HG03354 (cell line): ENCODE measurements at regions not wholly inside any gene's neighbourhood (a gene's known extent, or its start where the extent isn't known, plus 50 kb on each side); places are given as distances from the start of the nearest gene placed in this dataset.

Experiments used
- ATAC-seq: cut with Tn5 transposase; IDR thresholded peaks from one replicate; pipeline ENCODE4 v1.9.1; 2021; ENCODE audit warnings: mild to moderate bottlenecking; ENCODE audit not compliant: unreplicated experiment, poor library complexity, severe bottlenecking

- ATAC-seq, result no peak
Measured at GRCh38 chr7:124443762-124444161, 321.8 kb downstream of the GPR37 start.

- no peak for ATAC-seq
Measured at GRCh38 chr7:124440081-124440480, 325.5 kb downstream of the GPR37 start.

DNA sequence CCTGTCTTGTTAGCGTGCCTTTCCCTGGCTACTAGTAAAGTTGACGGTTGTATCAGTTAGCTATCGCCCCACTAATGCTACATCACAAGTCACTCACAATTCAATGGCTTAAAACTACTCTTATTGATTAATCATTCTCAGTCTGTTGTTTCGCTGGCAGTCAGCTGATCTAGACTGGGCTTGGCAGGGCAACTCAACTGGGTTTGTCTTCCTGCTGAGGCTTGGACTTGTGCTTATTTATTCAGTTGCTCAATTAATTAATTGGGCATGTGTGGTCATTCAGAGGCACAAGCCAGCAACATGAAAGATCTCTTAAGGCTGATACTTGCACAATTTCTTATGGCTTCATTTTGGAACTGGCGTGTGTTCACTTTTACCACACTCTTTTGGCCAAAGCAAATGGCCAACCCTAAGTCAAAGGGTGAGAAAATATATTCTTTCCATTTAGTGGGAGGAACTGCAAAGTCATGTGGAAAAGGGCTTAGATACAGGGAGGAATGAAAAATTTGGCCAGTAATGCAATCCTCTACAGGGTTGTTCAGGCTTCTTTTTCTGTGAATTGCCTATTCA, 333.5 kb downstream of the GPR37 start:
- no peak for ATAC-seq

DNA sequence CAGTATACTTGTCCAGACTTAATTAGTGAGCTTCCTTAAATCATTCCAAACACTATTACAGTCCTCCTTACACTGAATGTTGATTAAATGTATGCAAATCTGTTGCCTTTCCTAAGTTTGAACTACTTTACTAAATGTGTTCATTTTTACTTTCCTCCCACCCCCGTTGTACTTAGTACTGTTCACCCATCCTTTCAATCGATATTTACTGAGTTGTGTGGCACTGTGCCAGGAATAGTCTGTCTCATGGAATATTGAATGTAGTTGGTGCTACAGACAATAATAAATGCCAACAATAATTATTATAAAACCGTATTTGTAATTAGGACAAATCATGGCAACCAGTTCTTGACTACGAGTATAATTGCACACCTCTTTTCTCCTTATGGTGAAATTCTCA, 335.7 kb downstream of the GPR37 start:
- ATAC-seq, result no peak

DNA sequence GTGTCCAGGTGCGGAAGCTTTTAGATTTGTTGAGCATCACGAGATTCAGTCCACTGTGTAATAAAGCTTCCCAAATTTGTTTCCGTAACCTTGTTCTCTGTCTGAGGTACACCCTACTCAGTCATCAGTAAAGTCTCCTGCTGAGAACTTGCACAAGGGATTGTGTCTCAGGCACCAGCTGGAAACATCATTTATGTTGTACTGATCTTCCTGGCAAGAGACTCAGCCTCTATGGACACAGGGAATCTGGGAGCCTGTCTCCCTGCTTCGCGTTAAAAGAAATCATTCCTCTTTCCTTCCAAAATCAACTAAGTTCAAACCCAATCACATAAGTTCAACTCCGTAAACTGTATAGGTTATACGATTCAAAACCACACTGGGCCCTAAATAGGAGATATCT, 336.8 kb downstream of the GPR37 start:
- no peak for ATAC-seq

- no peak for ATAC-seq
Measured at GRCh38 chr7:124426621-124427020, 339.0 kb downstream of the GPR37 start.

DNA sequence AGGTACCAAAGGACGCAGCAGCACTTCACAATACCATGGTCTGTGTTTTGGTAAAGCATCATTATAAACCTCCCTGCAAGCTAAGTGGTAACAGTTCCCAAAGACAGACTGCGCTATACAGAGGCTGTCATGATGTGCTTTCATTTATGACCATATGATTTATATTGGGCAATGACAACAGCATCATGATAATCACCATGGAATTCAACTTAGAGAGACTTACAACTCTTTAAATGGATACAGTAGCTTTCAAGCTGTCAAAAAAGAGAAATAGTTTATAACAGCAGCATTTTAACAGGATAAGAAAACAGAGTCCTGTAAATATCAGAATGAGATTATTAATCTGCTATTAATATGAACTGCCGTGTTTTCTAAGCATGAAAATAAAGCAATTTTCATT, 341.7 kb downstream of the GPR37 start:
- ATAC-seq, result no peak

DNA sequence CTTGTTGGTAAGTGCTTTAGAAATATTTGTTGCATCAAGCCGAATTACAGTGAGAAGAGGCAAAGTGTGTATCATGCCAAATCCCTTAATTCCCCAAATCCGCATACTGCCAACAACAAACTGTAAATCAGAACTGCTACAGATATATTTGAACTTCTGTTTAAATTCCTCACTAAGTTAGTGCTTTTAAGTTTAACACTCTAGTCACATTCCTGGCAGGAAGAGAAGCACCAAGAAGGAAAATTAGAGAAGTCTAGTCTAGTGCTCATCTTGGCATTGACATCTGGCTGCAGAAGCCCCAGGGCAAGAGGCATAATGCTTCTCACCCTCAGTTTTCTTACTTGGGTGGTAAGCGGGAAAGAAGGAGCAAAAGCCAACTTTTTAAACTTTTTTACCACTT, 343.5 kb downstream of the GPR37 start:
- ATAC-seq, result no peak

GRCh38 chr7:124420367-124420766, 345.2 kb downstream of the GPR37 start:
- ATAC-seq, result no peak

DNA sequence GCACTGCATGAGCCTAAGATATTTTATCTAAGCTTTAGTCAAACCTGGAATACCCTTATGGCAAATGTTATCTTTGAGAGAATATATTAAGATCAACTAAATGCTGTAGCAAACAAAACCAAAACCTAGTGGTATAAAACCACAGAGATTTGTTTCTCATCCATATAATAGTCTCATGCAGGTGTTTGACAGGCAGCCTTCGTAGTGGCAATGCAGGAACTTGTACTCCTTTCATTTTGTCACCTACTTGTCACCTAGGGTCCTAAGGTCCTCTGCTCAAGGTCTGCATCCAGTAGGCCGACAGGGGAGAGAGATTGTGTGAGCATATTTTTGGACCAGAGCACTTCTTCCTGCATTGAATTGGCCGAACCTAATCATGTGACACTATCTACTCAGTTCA, 352.6 kb downstream of the GPR37 start:
- no peak for ATAC-seq

- no peak for ATAC-seq
Measured at GRCh38 chr7:124412531-124412930, 353.1 kb downstream of the GPR37 start.

- ATAC-seq, result no peak
Measured at GRCh38 chr7:124411796-124412195, 353.8 kb downstream of the GPR37 start.

- no peak for ATAC-seq
Measured at GRCh38 chr7:124403587-124403986, 362.0 kb downstream of the GPR37 start.

GRCh38 chr7:124403112-124403511, 362.5 kb downstream of the GPR37 start:
- no peak for ATAC-seq

- no peak for ATAC-seq
Measured at GRCh38 chr7:124399941-124400340, 365.7 kb downstream of the GPR37 start.

DNA sequence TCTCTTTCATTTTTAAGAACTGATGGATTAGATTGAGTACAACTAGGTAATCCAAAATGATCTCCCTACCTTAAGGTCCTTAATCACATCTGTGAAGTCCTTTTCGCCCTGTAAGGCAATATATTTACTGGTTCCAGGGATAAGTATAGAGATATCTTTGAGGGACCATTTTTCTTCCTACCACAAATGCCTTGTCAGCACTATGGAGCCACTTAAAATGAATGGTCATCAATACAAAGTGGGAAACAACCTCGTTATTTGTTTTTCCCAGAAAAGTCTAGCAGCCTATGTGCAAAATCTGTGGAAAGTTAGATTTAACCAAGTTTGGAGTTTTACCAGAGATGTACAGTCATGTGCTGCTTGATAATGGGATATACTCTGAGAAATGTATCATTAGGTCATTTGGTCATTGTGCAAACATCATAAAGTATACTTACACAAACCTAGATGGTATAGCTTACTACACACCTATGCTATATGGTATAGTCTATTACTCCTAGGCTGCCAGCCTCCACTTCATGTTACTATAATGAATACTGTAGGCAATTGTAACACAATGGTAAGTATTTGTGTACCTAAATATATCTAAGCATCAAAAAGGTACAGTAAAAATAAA, 366.2 kb upstream of the TMEM229A start:
- ATAC-seq, result no peak

DNA sequence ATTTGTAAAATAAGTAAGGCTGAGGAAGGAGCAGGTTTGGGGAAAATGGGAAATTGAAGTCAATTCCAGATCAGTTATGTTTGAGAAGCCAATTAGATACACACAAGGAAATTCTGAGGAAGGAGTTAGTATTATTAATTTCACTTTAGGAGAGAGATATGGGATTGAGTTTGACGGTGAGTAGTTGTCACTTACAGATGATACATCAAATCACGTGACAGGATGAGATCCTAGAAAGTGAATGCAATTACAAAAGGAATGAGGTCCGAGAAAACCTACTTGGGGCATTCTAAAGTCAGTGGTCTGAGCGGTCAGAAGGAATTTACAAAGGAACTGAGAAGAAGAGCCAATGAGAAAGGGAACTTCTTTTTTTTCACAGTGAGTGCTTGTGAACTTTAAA, 364.3 kb upstream of the TMEM229A start:
- no peak for ATAC-seq

- no peak for ATAC-seq
Measured at GRCh38 chr7:124390301-124390700, 357.4 kb upstream of the TMEM229A start.

- ATAC-seq, result no peak
Measured at GRCh38 chr7:124388751-124389150, 355.9 kb upstream of the TMEM229A start.

GRCh38 chr7:124387056-124387455, 354.2 kb upstream of the TMEM229A start:
- ATAC-seq, result no peak

DNA sequence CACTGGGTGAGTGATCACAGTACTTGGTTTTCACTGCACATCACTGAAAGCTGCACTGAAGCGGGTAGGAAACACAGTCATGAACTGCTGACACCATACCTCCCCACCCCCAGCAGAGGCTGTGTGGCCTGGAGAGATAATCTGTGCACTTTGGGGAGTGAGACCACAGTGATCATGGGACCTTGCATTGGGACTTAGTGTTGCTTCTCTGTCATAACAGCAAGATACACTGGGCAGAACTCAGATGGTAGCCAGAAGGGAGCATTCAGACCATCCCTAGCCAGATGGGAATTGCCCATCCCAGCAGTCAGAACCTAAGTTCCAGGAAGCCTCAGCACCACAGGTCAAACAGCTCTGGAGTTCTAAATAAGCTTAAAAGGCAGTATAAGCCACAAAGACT, 346.4 kb upstream of the TMEM229A start:
- no peak for ATAC-seq

- ATAC-seq, result no peak
Measured at GRCh38 chr7:124376111-124376510, 343.2 kb upstream of the TMEM229A start.
